22Rv1 (cell line): ENCODE measurements at regions not wholly inside any gene's neighbourhood (a gene's known extent, or its start where the extent isn't known, plus 50 kb on each side); places are given as distances from the start of the nearest gene placed in this dataset.
"Not testable (repeated sequence)": the region's sequence is repeated elsewhere in the genome, so short reads cannot be mapped to it uniquely, and the experiment has no call there.

Experiments
- H3K27ac ChIP-seq: fragments of 450-650 bp; 2 replicates; pipeline ENCODE4 v1.5.1; 2017
- CTCF ChIP-seq: fragments of 450-650 bp; IDR thresholded peaks from 2 replicates; pipeline ENCODE4 v1.5.1; 2017; ENCODE audit warnings: mild to moderate bottlenecking
- ZFX ChIP-seq: fragments of 450-650 bp; IDR thresholded peaks from 2 replicates; pipeline ENCODE4 v1.6.1; 2017; ENCODE audit warnings: antibody characterized with exemption, borderline replicate concordance

- TF ChIP-seq ZFX (no peak), CTCF (no peak)
- no peak overlapping the region for H3K27ac ChIP-seq
These were observed 111.7 kb upstream of the ZEB2 start for GRCh38 chr2:144631636-144632035.

- TF ChIP-seq CTCF (no peak), ZFX (no peak)
- no peak overlapping the region for H3K27ac ChIP-seq
These were observed 110.7 kb upstream of the ZEB2 start for GRCh38 chr2:144630459-144631215.

GRCh38 chr2:144629935-144630334, 110.0 kb upstream of the ZEB2 start:
- no peak overlapping the region for H3K27ac ChIP-seq
- TF ChIP-seq CTCF (no peak), ZFX (no peak)

- no peak overlapping the region for H3K27ac ChIP-seq
- no peak for TF ChIP-seq CTCF
- TF ChIP-seq ZFX, result no peak
These were observed 108.6 kb upstream of the ZEB2 start for GRCh38 chr2:144628566-144628965.

- no peak for TF ChIP-seq CTCF
- no peak for TF ChIP-seq ZFX
- no peak overlapping the region for H3K27ac ChIP-seq
These were observed 105.7 kb upstream of the ZEB2 start for GRCh38 chr2:144625626-144626025.

- TF ChIP-seq ZFX, result no peak
- no peak for TF ChIP-seq CTCF
- no peak overlapping the region for H3K27ac ChIP-seq
These were observed 105.3 kb upstream of the ZEB2 start for GRCh38 chr2:144625226-144625625.

GRCh38 chr2:144624451-144624850, 104.5 kb upstream of the ZEB2 start:
- TF ChIP-seq ZFX, result no peak
- TF ChIP-seq CTCF, result no peak
- no peak overlapping the region for H3K27ac ChIP-seq

GRCh38 chr2:144622373-144622772, 102.5 kb upstream of the ZEB2 start:
- H3K27ac ChIP-seq, result not testable (repeated sequence)
